Sigmoid colon (tissue), 6 donors: ENCODE measurements at regions not wholly inside any gene's neighbourhood (a gene's known extent, or its start where the extent isn't known, plus 50 kb on each side); places are given as distances from the start of the nearest gene placed in this dataset.
"Not testable (repeated sequence)": the region's sequence is repeated elsewhere in the genome, so short reads cannot be mapped to it uniquely, and the experiment has no call there.

Experiments used
- DNase-seq: peaks from one replicate; pipeline ENCODE4 v3.0.0-alpha.2; 2019
- H3K27ac ChIP-seq, 4 donors: fragments of 200-600 bp; sonication (generic); one replicate each; pipeline ENCODE4 v1.5.1; 2016 to 2019; ENCODE audit warnings: mild to moderate bottlenecking in 1 of 4
- H3K27me3 ChIP-seq, 3 donors: fragments of 200-600 bp; sonication (generic); one replicate each; pipeline ENCODE4 v1.5.1; 2019; ENCODE audit warnings: mild to moderate bottlenecking in 1 of 3
- H3K36me3 ChIP-seq, 4 donors: fragments of 200-600 bp; sonication (generic); one replicate each; pipeline ENCODE4 v1.5.1; 2016 to 2019
- H3K4me1 ChIP-seq, 4 donors: fragments of 200-600 bp; sonication (generic); one replicate each; pipeline ENCODE4 v1.5.1; 2017 to 2019
- H3K4me3 ChIP-seq, 4 donors: fragments of 200-600 bp; sonication (generic); one replicate each; pipeline ENCODE4 v1.5.1; 2017 to 2019; ENCODE audit warnings: mild to moderate bottlenecking in 2 of 4, moderate library complexity in 1 of 4
- H3K9me3 ChIP-seq, 4 donors: fragments of 200-600 bp in 3 of 4; sonication (generic) in 3 of 4; one replicate each; pipeline versions ENCODE4 v1.5.1 to v1.6.1; 2013 to 2019
- EP300 ChIP-seq, 4 donors: sonication (generic); formaldehyde crosslinking; IDR thresholded peaks; one replicate each; pipeline ENCODE4 v1.6.1; 2017; ENCODE audit warnings: antibody characterized with exemption in 4 of 4
- POLR2A ChIP-seq, 2 donors: fragments of 450-650 bp; IDR thresholded peaks; one replicate each; pipeline ENCODE4 v1.6.1; 2016; ENCODE audit warnings: antibody characterized with exemption in 2 of 2, mild to moderate bottlenecking in 2 of 2, moderate library complexity in 2 of 2
- POLR2AphosphoS5 ChIP-seq, 4 donors: sonication (generic); formaldehyde crosslinking; IDR thresholded peaks; one replicate each; pipeline ENCODE4 v1.6.1; 2017; ENCODE audit warnings: antibody characterized with exemption in 4 of 4
- WGBS, 2 donors: extraction: QIAGEN DNeasy Blood & Tissue Kit; methylation state at CpG; one replicate each; pipeline ENCODE4 v1.1.7; 2013; 5-methylcytosine and 5-hydroxymethylcytosine counted together
- intact Hi-C: fragments of 100-400 bp; cut with DNase I; formaldehyde crosslinking; loops from one replicate; pipeline ENCODE4 v1.15.1; 2023
- TF ChIP-seq, protein P1 (sequence below), 4 experiments: fragments of 450-650 bp in 3 of 4; fragments of 200-600 bp in 1 of 4; IDR thresholded peaks; one replicate each; pipeline ENCODE4 v1.5.1; 2016 to 2019; ENCODE audit warnings: antibody characterized with exemption in 4 of 4, mild to moderate bottlenecking in 3 of 4, moderate library complexity in 2 of 4
- donor health status: healthy with polysubstance abuse.
- donor health status: healthy.

DNA sequence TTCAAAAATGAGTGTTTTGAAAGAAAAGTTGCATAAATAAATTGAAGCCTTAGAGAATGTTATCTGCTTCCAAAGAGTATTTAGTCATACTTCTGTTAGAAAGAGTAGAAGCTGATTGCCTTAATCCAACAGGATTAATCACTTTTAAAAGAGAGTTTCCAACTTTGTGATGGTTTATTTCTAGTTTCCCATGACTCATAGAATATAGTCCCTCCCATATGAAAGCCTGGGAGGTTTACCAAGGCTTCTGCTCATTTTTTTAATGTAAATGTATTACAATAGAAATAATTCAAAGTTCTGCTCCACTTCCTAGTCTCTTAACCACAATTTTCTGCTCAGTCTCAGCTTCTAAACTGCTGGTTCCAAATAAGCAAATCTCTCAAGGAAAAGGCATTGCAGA, 118.0 kb upstream of the IRAK1BP1 start:
- Histone ChIP-seq H3K4me3 (no peak overlapping the region), H3K27me3 (no peaks in the 10 kb centered on the region), H3K9me3 (peaks cover 0 to 3% (median under 1%) of the 10 kb centered on the region in 4 donors), H3K4me1 (no peaks in the 10 kb centered on the region), H3K27ac (no peak overlapping the region), H3K36me3 (no peaks in the 10 kb centered on the region)
- intact Hi-C loops, result no loop called here
- no peak for TF ChIP-seq POLR2A (IDR thresholded peaks at IDR 0.05)
- TF ChIP-seq POLR2AphosphoS5 (IDR thresholded peaks at IDR 0.05), result no peak
- TF ChIP-seq, protein P1, sequence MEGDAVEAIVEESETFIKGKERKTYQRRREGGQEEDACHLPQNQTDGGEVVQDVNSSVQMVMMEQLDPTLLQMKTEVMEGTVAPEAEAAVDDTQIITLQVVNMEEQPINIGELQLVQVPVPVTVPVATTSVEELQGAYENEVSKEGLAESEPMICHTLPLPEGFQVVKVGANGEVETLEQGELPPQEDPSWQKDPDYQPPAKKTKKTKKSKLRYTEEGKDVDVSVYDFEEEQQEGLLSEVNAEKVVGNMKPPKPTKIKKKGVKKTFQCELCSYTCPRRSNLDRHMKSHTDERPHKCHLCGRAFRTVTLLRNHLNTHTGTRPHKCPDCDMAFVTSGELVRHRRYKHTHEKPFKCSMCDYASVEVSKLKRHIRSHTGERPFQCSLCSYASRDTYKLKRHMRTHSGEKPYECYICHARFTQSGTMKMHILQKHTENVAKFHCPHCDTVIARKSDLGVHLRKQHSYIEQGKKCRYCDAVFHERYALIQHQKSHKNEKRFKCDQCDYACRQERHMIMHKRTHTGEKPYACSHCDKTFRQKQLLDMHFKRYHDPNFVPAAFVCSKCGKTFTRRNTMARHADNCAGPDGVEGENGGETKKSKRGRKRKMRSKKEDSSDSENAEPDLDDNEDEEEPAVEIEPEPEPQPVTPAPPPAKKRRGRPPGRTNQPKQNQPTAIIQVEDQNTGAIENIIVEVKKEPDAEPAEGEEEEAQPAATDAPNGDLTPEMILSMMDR (IDR thresholded peaks at IDR 0.05), result no peak
- TF ChIP-seq EP300 (IDR thresholded peaks at IDR 0.05), result no peak
- no peak for DNase-seq

DNA sequence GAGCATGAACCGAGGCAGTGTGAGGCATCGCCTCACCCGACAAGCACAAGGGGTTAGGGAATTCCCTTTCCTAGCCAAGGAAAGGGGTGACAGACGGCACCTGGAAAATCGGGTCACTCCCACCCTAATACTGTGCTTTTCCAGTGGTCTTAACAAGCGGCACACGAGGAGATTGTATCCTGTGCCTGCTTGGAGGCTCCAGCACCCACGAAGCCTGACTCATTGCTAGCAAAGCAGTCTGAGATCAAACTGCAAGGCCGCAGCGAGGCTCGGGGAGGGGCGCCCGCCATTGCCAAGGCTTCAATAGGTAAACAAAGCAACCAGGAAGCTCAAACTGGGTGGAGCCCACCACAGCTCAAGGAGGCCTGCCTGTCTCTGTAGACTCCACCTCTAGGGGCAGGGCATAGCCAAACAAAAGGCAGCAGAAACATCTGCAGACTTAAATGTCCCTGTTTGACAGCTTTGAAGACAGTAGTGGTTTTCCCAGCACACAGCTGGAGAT, 109.0 kb upstream of the IRAK1BP1 start:
- intact Hi-C loops, H3K9me3 ChIP-seq, H3K27me3 ChIP-seq, H3K4me3 ChIP-seq, DNase-seq, H3K36me3 ChIP-seq, H3K4me1 ChIP-seq, H3K27ac ChIP-seq: not testable (repeated sequence)
- WGBS, 2 donors, result 72 to 77% methylated on average over 13 of the region's 13 CpGs

DNA sequence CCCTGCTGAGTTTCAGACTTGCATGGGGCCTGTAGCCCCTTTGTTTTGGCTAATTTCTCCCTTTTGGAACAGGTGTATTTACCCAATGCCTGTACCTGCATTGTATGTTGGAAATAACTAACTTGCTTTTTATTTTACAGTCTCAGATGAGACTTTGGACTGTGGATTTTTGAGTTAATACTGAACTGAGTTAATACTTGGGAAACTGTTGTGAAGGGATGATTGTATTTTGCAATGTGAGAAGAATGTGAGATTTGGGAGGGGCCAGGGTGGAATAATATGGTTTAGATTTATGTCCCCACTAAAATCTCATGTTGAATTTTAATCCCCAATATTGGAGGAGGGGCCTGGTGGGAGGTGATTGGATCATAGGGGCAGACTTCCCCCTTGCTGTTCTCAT, 99.1 kb upstream of the IRAK1BP1 start:
- TF ChIP-seq, protein P1 (IDR thresholded peaks at IDR 0.05), result no peak
- TF ChIP-seq POLR2AphosphoS5 (IDR thresholded peaks at IDR 0.05) (no peak), EP300 (IDR thresholded peaks at IDR 0.05) (no peak), POLR2A (IDR thresholded peaks at IDR 0.05) (no peak)
- no peaks in the 10 kb centered on the region for H3K36me3 ChIP-seq
- no peaks in the 10 kb centered on the region for H3K4me1 ChIP-seq
- no peak overlapping the region for H3K4me3 ChIP-seq
- no peaks in the 10 kb centered on the region for H3K27me3 ChIP-seq
- no peaks in the 10 kb centered on the region for H3K9me3 ChIP-seq
- intact Hi-C loops, result no loop called here
- DNase-seq, result no peak
- no peak overlapping the region for H3K27ac ChIP-seq

DNA sequence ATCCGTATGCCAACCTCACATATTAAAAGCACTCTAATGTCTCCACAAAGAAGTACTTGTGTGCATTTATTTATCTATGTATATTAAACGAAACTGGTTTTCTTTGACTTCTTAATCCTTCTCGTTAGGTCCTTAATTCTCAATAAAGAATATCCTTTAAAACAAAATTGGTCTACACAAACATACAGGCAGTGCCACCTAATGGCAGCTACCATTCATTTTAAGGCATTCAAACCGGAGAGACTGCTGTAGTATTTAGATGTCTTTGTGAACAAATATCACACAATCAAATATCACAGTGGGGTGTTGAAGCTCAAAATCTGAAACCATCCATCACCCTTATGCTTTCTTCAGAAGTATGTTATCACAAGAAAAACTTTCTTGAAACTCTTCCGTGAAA, 96.6 kb upstream of the IRAK1BP1 start:
- WGBS, 2 donors, result 74 to 89% methylated on average over 5 of the region's 5 CpGs
- H3K4me3 ChIP-seq, result no peak overlapping the region
- no peaks in the 10 kb centered on the region for H3K36me3 ChIP-seq
- intact Hi-C loops, result no loop called here
- H3K9me3 ChIP-seq, result no peaks in the 10 kb centered on the region
- DNase-seq, result no peak
- no peaks in the 10 kb centered on the region for H3K4me1 ChIP-seq
- no peaks in the 10 kb centered on the region for H3K27me3 ChIP-seq
- H3K27ac ChIP-seq, result no peak overlapping the region
- TF ChIP-seq EP300 (IDR thresholded peaks at IDR 0.05) (no peak), POLR2AphosphoS5 (IDR thresholded peaks at IDR 0.05) (no peak), POLR2A (IDR thresholded peaks at IDR 0.05) (no peak)
- TF ChIP-seq, protein P1 (IDR thresholded peaks at IDR 0.05), result no peak

DNA sequence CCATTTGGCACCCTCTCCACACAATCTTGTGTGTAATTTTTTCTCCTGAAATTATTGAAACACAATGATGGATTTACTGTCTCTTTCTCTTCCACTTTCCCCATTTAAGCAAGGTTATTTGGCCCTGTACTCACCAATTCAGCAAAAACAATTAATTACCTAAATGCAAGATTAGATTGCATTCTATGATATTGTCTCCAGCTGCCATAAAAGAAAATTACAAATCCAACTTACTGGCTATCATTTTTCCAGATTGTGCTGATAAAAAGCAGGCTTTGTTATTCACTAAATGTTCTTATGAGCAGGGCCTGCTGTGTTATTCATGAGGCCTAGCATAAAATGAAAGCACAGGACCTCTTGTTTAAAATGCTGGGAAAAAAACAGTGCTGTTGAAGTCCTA, 95.8 kb upstream of the IRAK1BP1 start:
- Histone ChIP-seq H3K4me1 (no peaks in the 10 kb centered on the region), H3K27ac (no peak overlapping the region), H3K4me3 (no peak overlapping the region), H3K36me3 (no peaks in the 10 kb centered on the region), H3K9me3 (no peaks in the 10 kb centered on the region), H3K27me3 (no peaks in the 10 kb centered on the region)
- intact Hi-C loops, result no loop called here
- no peak for DNase-seq
- no peak for TF ChIP-seq EP300 (IDR thresholded peaks at IDR 0.05)
- TF ChIP-seq, protein P1 (IDR thresholded peaks at IDR 0.05), result no peak
- TF ChIP-seq POLR2A (IDR thresholded peaks at IDR 0.05), result no peak
- TF ChIP-seq POLR2AphosphoS5 (IDR thresholded peaks at IDR 0.05), result no peak
